Ishikawa (cell line): ENCODE measurements at regions not wholly inside any gene's neighbourhood (a gene's known extent, or its start where the extent isn't known, plus 50 kb on each side); places are given as distances from the start of the nearest gene placed in this dataset.

ENCODE experiments used
- CEBPB ChIP-seq: IDR thresholded peaks from 2 replicates; pipeline ENCODE4 v1.6.1; 2012
- CREB1 ChIP-seq: IDR thresholded peaks from 2 replicates; pipeline ENCODE4 v1.6.1; 2012; ENCODE audit warnings: low read depth
- EGR1 ChIP-seq: IDR thresholded peaks from 2 replicates; pipeline ENCODE4 v1.6.1; 2012
- EP300 ChIP-seq: IDR thresholded peaks from 2 replicates; pipeline ENCODE4 v1.6.1; 2012; ENCODE audit warnings: borderline replicate concordance
- FOXM1 ChIP-seq: IDR thresholded peaks from 2 replicates; pipeline ENCODE4 v1.6.1; 2012; ENCODE audit warnings: low read depth, borderline replicate concordance
- NFIC ChIP-seq: IDR thresholded peaks from 2 replicates; pipeline ENCODE4 v1.6.1; 2012
- RAD21 ChIP-seq: IDR thresholded peaks from 2 replicates; pipeline ENCODE4 v1.6.1; 2012; ENCODE audit warnings: low read depth
- TAF1 ChIP-seq: IDR thresholded peaks from 2 replicates; pipeline ENCODE4 v1.6.1; 2012; ENCODE audit warnings: low read depth, mild to moderate bottlenecking
- TCF12 ChIP-seq: IDR thresholded peaks from 2 replicates; pipeline ENCODE4 v1.6.1; 2012; ENCODE audit warnings: low read depth
- TEAD4 ChIP-seq: IDR thresholded peaks from 2 replicates; pipeline ENCODE4 v1.6.1; 2012
- YY1 ChIP-seq: IDR thresholded peaks from 2 replicates; pipeline ENCODE4 v1.6.1; 2012; ENCODE audit warnings: low read depth
- ZBTB7A ChIP-seq: IDR thresholded peaks from 2 replicates; pipeline ENCODE4 v1.6.1; 2012; ENCODE audit warnings: low read depth
- TF ChIP-seq, protein P1 (sequence below): IDR thresholded peaks from 2 replicates; pipeline ENCODE4 v1.6.1; 2012
- TF ChIP-seq, protein P2 (sequence below): IDR thresholded peaks from 2 replicates; pipeline ENCODE4 v1.6.1; 2012; ENCODE audit warnings: low read depth, mild to moderate bottlenecking
- TF ChIP-seq, protein P3 (sequence below): IDR thresholded peaks from 2 replicates; pipeline ENCODE4 v1.6.1; 2012

DNA sequence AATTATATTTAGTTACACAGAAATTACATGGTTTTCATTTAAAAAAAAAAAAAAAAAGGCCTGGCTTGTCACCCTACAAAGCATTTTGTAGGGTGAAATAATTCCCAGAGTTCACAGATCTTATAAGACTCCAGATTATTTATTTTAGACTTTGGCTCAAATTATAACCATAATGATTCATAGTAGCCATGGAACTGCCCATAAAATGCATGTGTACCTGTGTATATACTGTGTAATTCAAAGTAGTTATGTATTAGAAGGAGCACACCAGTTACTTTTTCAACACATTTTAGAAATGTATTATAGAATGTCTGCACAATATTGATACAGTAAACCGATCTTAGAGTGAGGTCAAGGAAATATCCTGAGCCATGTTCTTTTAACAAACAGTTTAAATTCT lies 975.6 kb downstream of the GBE1 start:
- TF ChIP-seq ZBTB7A (no peak), CREB1 (no peak), FOXM1 (no peak), RAD21 (no peak), CEBPB (no peak)
- TF ChIP-seq, protein P1, sequence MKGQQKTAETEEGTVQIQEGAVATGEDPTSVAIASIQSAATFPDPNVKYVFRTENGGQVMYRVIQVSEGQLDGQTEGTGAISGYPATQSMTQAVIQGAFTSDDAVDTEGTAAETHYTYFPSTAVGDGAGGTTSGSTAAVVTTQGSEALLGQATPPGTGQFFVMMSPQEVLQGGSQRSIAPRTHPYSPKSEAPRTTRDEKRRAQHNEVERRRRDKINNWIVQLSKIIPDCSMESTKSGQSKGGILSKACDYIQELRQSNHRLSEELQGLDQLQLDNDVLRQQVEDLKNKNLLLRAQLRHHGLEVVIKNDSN: no peak
- TF ChIP-seq, protein P2, sequence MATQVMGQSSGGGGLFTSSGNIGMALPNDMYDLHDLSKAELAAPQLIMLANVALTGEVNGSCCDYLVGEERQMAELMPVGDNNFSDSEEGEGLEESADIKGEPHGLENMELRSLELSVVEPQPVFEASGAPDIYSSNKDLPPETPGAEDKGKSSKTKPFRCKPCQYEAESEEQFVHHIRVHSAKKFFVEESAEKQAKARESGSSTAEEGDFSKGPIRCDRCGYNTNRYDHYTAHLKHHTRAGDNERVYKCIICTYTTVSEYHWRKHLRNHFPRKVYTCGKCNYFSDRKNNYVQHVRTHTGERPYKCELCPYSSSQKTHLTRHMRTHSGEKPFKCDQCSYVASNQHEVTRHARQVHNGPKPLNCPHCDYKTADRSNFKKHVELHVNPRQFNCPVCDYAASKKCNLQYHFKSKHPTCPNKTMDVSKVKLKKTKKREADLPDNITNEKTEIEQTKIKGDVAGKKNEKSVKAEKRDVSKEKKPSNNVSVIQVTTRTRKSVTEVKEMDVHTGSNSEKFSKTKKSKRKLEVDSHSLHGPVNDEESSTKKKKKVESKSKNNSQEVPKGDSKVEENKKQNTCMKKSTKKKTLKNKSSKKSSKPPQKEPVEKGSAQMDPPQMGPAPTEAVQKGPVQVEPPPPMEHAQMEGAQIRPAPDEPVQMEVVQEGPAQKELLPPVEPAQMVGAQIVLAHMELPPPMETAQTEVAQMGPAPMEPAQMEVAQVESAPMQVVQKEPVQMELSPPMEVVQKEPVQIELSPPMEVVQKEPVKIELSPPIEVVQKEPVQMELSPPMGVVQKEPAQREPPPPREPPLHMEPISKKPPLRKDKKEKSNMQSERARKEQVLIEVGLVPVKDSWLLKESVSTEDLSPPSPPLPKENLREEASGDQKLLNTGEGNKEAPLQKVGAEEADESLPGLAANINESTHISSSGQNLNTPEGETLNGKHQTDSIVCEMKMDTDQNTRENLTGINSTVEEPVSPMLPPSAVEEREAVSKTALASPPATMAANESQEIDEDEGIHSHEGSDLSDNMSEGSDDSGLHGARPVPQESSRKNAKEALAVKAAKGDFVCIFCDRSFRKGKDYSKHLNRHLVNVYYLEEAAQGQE: no peak
- TF ChIP-seq, protein P3, sequence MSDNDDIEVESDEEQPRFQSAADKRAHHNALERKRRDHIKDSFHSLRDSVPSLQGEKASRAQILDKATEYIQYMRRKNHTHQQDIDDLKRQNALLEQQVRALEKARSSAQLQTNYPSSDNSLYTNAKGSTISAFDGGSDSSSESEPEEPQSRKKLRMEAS: no peak

DNA sequence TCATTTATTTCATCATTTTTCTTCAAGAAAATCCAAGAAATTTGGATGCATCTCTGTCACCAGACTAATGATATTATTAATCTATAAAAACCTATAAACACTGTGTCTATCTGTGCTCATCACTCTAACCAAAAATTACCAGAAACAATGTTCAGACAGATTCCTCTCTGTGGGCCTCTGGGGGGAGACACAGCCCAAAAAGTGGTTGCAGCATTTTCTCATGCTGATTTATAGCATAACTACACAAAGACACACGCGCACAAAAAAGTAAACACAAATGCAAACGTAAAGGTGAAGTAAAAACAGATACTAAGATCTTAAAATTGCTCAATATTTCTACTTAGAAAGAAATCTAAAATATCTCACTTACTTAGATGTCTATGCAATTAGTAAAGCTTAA lies 976.0 kb downstream of the GBE1 start:
- TF ChIP-seq TAF1 (no peak), RAD21 (peak; percentile 90)

DNA sequence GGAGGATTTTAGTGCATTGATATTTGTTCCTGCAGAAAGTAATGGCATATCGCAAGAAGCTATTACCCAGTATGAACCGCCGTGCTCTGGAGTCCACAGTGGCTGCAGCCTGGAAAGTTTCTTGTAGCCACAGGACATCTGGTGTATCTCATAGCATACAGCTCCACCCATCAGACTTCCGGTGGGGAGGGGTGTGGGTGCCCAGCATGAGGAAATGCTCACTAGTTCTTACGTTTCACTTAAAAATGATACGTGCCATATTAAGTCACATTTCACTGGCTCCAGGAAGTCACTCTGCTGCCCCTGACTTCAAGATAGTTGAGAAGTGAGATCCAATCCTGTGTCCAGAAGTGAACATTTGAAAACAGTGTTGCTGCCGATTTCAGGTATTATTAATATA lies 990.4 kb downstream of the GBE1 start:
- TF ChIP-seq TAF1 (no peak), NFIC (no peak), TCF12 (no peak), RAD21 (no peak), YY1 (no peak), EGR1 (no peak), EP300 (no peak), CREB1 (no peak), TEAD4 (no peak), FOXM1 (no peak), CEBPB (no peak), ZBTB7A (no peak)
- TF ChIP-seq, protein P1: no peak
- TF ChIP-seq, protein P2: no peak
- TF ChIP-seq, protein P3: no peak

DNA sequence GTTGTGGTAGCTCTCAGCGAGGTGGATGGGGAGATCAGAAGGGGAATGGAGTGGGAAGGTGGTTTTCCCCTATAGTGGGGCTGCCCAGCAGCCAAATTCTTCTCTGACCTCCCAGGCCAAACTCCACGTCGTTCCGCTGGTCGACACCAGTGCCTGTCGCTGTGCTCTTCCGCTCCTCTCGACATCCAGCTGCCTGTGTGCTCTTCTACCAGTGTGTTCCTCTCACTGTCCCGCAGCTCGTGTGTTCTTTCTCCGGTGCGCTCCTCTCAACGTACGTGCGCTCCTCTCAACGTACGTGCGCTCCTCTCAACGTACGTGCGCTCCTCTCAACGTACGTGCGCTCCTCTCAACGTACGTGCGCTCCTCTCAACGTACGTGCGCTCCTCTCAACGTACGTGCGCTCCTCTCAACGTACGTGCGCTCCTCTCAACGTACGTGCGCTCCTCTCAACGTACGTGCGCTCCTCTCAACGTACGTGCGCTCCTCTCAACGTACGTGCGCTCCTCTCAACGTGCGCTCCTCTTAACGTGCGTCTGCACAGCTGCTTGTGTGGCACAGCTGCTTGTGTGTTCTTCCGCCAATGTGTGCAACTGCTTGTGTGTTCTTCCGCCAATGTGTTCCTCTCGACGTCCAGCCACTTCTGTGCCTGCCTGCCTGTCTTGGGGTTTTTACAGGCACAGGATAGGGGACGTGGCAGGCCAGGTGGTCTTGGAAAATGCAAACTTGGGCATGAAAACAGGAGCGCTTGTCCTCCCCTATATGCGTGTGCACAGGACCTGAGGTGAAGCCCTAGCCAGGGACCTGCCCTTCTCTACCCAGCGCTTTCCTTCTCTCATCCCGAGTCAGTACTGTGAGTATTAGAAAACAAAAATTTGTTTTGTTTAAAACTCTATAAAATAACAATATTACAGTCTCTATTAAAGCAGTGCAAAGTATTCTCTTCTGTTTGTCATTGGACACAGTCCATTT lies 991.1 kb downstream of the GBE1 start:
- no peak for TF ChIP-seq FOXM1
- TF ChIP-seq RAD21: no peak
- TF ChIP-seq TEAD4: no peak
- TF ChIP-seq, protein P1: no peak
- no peak for TF ChIP-seq TCF12
- TF ChIP-seq EP300: no peak
- no peak for TF ChIP-seq EGR1
- TF ChIP-seq, protein P2: no peak
- TF ChIP-seq NFIC: no peak
- TF ChIP-seq, protein P3: no peak
- TF ChIP-seq CEBPB: no peak
- no peak for TF ChIP-seq ZBTB7A
- TF ChIP-seq YY1: no peak
